ENCODE measurements at regions not wholly inside any gene's neighbourhood (a gene's known extent, or its start where the extent isn't known, plus 50 kb on each side); places are given as distances from the start of the nearest gene placed in this dataset.

DNA sequence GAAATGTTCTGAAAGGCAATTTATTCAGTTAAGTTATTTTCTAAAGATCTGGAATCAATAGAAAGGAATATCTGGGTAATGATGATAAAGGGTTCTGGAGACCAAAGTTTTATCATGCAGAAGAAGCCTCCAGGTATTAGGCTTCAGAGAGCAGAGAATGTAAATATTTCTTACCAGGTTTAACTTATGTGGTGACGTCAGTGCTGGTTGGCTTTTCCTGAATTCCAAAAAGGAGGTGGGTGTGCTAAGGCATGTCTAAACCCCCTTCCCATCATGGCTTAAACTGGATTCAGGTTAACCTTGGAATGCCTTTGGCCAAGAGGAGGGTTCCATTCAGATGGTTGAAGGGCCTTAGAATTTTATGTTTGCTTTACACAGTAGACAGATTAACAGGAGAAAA is 829.9 kb downstream of the NCAM2 start:
- TF ChIP-seq, protein P1, sequence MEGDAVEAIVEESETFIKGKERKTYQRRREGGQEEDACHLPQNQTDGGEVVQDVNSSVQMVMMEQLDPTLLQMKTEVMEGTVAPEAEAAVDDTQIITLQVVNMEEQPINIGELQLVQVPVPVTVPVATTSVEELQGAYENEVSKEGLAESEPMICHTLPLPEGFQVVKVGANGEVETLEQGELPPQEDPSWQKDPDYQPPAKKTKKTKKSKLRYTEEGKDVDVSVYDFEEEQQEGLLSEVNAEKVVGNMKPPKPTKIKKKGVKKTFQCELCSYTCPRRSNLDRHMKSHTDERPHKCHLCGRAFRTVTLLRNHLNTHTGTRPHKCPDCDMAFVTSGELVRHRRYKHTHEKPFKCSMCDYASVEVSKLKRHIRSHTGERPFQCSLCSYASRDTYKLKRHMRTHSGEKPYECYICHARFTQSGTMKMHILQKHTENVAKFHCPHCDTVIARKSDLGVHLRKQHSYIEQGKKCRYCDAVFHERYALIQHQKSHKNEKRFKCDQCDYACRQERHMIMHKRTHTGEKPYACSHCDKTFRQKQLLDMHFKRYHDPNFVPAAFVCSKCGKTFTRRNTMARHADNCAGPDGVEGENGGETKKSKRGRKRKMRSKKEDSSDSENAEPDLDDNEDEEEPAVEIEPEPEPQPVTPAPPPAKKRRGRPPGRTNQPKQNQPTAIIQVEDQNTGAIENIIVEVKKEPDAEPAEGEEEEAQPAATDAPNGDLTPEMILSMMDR (IDR thresholded peaks at IDR 0.05; ENCODE audit: insufficient read depth, low read depth, low read length, missing control alignments) = no peak
- DNase-seq (ENCODE audit: low read depth) = no peak

DNA sequence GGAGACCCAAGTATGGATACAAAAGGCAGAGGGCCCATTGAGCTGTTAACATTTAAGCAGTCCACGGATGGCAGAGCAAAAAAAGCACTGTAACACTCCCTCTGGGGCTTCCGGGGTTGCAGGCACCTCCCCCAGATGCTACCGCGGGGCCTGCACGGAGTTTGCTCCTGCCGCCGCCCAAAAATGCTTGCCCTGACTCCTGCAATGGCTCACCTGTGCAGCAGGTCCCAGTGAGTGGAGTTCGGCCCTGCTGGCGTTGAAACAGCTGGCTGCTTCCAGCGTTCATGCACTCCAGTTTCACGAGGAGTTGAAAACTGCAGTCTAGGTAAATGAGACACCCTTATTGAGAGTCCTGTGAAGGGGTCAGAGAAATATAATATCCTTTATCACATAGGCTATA is 832.8 kb downstream of the NCAM2 start:
- H3K4me3 ChIP-seq (ENCODE audit: low read depth, low read length) = no peak overlapping the region
- no peak for DNase-seq (ENCODE audit: low read depth)
- TF ChIP-seq, protein P1 (IDR thresholded peaks at IDR 0.05; ENCODE audit: insufficient read depth, low read depth, low read length, missing control alignments) = no peak

More for the DNA sequence above, 829.9 kb downstream of the NCAM2 start:
- no peak overlapping the region for H3K4me3 ChIP-seq (ENCODE audit: low read depth, low read length)

DNA sequence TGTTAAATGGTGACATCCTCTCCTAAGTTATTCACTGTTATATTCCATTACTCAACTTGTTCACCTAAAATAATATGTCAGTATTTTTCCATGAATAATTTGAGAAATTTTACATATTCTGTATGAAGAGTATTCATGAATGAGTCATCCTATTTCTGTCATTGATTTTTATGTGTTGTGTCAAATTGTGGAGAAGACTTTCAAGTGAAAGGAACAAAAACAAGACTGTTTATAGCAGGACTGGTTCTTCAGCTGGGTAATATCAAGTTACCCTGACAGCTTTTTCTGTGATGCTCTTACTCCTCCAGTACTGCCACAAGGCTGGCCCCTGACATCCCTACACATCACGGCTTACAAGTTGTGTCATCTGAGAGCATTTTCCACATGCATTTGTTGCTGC is 847.7 kb downstream of the NCAM2 start:
- no peak overlapping the region for H3K4me3 ChIP-seq (ENCODE audit: low read depth, low read length)

DNA sequence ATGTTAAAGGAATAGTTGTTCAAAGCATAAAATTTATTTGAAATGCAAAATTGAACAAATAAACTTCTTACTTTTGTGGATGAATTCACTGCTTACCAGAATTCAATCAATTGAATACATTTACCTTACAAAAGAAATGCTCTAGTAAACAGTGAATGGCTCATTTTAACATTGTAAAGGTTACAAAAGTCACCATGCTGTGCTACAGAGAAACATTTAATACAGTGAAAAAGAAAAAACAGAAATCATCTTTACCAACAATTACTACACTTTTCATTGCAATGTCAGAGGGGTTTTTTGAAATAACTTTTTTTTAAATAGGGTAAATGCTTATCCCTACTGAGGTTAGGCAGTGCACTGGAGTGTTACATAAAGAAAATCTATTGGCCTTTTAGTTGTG is 853.0 kb downstream of the NCAM2 start:
- H3K4me3 ChIP-seq (ENCODE audit: low read depth, low read length) = no peak overlapping the region
- TF ChIP-seq, protein P1 (IDR thresholded peaks at IDR 0.05; ENCODE audit: insufficient read depth, low read depth, low read length, missing control alignments) = no peak
- DNase-seq (ENCODE audit: low read depth) = no peak

More for the DNA sequence above, 847.7 kb downstream of the NCAM2 start:
- TF ChIP-seq, protein P1 (IDR thresholded peaks at IDR 0.05; ENCODE audit: insufficient read depth, low read depth, low read length, missing control alignments) = no peak
- DNase-seq (ENCODE audit: low read depth) = no peak

DNA sequence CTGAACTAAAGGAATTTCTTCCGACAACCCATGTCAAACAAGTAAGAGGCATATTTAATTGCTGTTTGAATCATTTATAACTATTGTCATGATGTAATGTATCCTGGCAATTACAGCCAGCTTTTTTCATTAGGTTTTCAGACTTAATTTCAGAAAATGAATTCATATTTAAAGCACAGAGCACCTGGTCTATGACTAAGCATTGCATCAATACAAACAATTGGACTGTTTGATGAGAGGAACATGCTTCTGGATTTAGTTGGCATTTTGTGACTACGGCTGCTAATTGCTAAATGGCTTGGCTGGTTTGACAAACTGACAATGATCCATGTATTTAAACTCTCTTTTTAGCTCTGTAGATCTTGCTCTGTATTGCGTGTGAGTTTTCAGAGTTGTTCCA is 853.4 kb downstream of the NCAM2 start:
- TF ChIP-seq, protein P1 (IDR thresholded peaks at IDR 0.05; ENCODE audit: insufficient read depth, low read depth, low read length, missing control alignments) = no peak
- no peak for DNase-seq (ENCODE audit: low read depth)

DNA sequence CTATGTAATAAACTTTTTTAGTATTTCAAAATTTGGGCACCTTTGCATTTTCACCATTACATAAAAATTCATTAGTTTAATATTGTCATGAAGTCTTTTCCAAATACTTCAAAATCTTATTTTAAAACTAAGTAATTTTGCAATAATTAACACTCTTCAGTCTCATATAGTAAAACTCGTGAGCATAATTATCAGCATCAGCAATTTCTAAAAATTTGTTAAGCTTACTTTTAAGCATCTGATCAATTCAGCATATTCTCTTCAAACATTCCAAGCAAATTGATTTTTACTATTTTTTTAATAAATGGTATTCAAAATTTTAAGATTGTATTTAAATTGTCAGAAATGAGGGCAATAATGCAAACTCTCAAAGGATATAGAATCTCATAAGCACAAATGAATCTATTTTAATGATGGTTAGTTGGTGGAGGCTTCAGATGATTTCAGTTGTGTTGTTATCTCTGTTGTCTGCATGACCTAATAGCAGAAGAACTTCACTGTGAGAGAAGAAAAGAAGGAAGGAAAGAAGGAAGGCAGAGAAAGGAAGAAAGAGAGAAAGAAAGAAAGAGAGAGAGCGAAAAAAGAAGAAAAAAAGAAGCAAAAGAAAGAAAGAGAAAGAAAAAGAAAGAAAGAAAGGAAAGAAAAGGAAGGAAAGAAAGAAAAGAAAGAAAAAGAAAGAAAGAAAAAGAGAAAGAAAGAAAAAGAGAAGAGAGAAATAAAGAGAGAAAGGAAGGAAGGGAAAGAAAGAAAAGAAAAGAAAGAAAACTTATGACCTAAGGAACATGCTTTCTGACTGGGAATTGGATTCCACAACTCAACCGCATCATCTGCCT is 860.5 kb downstream of the NCAM2 start:
- no peak overlapping the region for H3K4me3 ChIP-seq (ENCODE audit: low read depth, low read length)
- TF ChIP-seq, protein P1 (IDR thresholded peaks at IDR 0.05; ENCODE audit: insufficient read depth, low read depth, low read length, missing control alignments) = no peak
- no peak for DNase-seq (ENCODE audit: low read depth)

More for the DNA sequence above, 853.4 kb downstream of the NCAM2 start:
- H3K4me3 ChIP-seq (ENCODE audit: low read depth, low read length) = no peak overlapping the region

DNA sequence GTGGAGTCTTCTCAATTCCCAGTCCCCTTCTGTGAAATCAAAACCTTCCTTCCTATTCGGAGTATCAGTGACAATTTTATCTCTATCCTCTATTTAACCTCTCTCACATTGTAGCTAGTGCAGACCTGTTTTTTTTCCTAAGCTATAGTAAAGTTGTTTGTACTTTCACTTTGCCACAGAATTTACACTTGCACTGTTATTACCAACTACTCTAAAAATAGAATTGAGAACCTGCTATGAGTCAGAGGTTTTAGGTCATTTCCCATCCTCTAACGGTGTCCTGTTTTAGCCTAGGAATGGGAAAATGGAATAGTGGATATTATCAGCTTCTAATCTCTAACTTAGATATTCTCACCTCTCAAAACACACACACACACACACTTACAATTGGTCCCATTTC is 862.7 kb downstream of the NCAM2 start:
- no peak for DNase-seq (ENCODE audit: low read depth)
- TF ChIP-seq, protein P1 (IDR thresholded peaks at IDR 0.05; ENCODE audit: insufficient read depth, low read depth, low read length, missing control alignments) = no peak
- no peak overlapping the region for H3K4me3 ChIP-seq (ENCODE audit: low read depth, low read length)
